HL-60 (cell line): ENCODE measurements at regions not wholly inside any gene's neighbourhood (a gene's known extent, or its start where the extent isn't known, plus 50 kb on each side); places are given as distances from the start of the nearest gene placed in this dataset.

Source experiments
- DNase-seq, 2 experiments: peaks; one replicate each; pipeline ENCODE4 v3.0.0-alpha.2; 2010 to 2020; ENCODE audit warnings: low read depth in 1 of 2, low spot score in 1 of 2
- H3K27ac ChIP-seq: fragments of 250-450 bp; sonication (Bioruptor Pico); replicated peaks from 2 replicates; pipeline ENCODE4 v1.5.1; 2020; ENCODE audit warnings: mild to moderate bottlenecking, moderate library complexity
- H3K27me3 ChIP-seq: fragments of 250-450 bp; sonication (Bioruptor Pico); 2 replicates; pipeline ENCODE4 v1.5.1; 2021; ENCODE audit warnings: mild to moderate bottlenecking, moderate library complexity; ENCODE audit not compliant: insufficient read depth, poor library complexity, severe bottlenecking
- H3K4me3 ChIP-seq: replicated peaks from 2 replicates; pipeline ENCODE4 v1.5.1; 2011; ENCODE audit warnings: mild to moderate bottlenecking, control low read depth, low read length; ENCODE audit not compliant: insufficient read depth
- CTCF ChIP-seq: IDR thresholded peaks from one replicate; pipeline ENCODE4 v1.5.1; 2011; ENCODE audit warnings: low read length, control low read depth, inconsistent platforms; ENCODE audit not compliant: insufficient read depth
- GABPA ChIP-seq: IDR thresholded peaks from 2 replicates; pipeline ENCODE4 v1.6.1; 2012; ENCODE audit warnings: low read depth
- POLR2AphosphoS5 ChIP-seq: IDR thresholded peaks from 2 replicates; pipeline ENCODE4 v1.6.1; 2012; ENCODE audit warnings: low read depth
- REST ChIP-seq: IDR thresholded peaks from 2 replicates; pipeline ENCODE4 v1.6.1; 2012; ENCODE audit warnings: low read depth; ENCODE audit not compliant: insufficient replicate concordance
- SPI1 ChIP-seq: IDR thresholded peaks from 2 replicates; pipeline ENCODE4 v1.6.1; 2012; ENCODE audit warnings: low read depth, mild to moderate bottlenecking, borderline replicate concordance

- Histone ChIP-seq H3K27ac (no peak overlapping the region), H3K27me3 (peaks cover 10% of the 10 kb centered on the region), H3K4me3 (no peak overlapping the region)
- DNase-seq: no peak
- TF ChIP-seq CTCF (no peak), POLR2AphosphoS5 (no peak), GABPA (no peak), SPI1 (no peak), REST (no peak)
These were observed 515.5 kb downstream of the QKI start for GRCh38 chr6:163930012-163930411.

- Histone ChIP-seq H3K27ac (no peak overlapping the region), H3K27me3 (peaks cover 5% of the 10 kb centered on the region), H3K4me3 (no peak overlapping the region)
- TF ChIP-seq REST (no peak), GABPA (no peak), POLR2AphosphoS5 (no peak), CTCF (no peak), SPI1 (no peak)
- no peak for DNase-seq
These were observed 515.0 kb downstream of the QKI start for GRCh38 chr6:163929538-163929937.

GRCh38 chr6:163926642-163927041 lies 512.1 kb downstream of the QKI start:
- TF ChIP-seq GABPA (no peak), SPI1 (no peak), REST (no peak), CTCF (no peak), POLR2AphosphoS5 (no peak)
- no peak overlapping the region for H3K27ac ChIP-seq
- no peak overlapping the region for H3K4me3 ChIP-seq
- H3K27me3 ChIP-seq: no peaks in the 10 kb centered on the region
- DNase-seq: no peak
